Body of pancreas (tissue), 4 donors: ENCODE measurements at regions not wholly inside any gene's neighbourhood (a gene's known extent, or its start where the extent isn't known, plus 50 kb on each side); places are given as distances from the start of the nearest gene placed in this dataset.

Experiments used
- CTCF ChIP-seq, 7 experiments: fragments of 450-650 bp in 4 of 7; fragments of 200-600 bp in 3 of 7; sonication (generic) in 3 of 7; IDR thresholded peaks; one replicate each; pipeline ENCODE4 v1.5.1; 2016 to 2019; ENCODE audit warnings: antibody characterized with exemption in 7 of 7
- POLR2A ChIP-seq, 3 donors: fragments of 450-650 bp; IDR thresholded peaks; one replicate each; pipeline ENCODE4 v1.6.1; 2016; ENCODE audit warnings: antibody characterized with exemption in 3 of 3, mild to moderate bottlenecking in 2 of 3

- TF ChIP-seq CTCF (IDR thresholded peaks at IDR 0.05), result no peak
- TF ChIP-seq POLR2A (IDR thresholded peaks at IDR 0.05), result no peak
These were observed 399.4 kb downstream of the C12orf75 start for GRCh38 chr12:105729926-105730325.
